Body of pancreas (tissue), 4 donors: ENCODE measurements at regions not wholly inside any gene's neighbourhood (a gene's known extent, or its start where the extent isn't known, plus 50 kb on each side); places are given as distances from the start of the nearest gene placed in this dataset.
"Not testable (repeated sequence)": the region's sequence is repeated elsewhere in the genome, so short reads cannot be mapped to it uniquely, and the experiment has no call there.

Experiments used
- ATAC-seq: fragments of 150-250 bp; one replicate; pipeline ENCODE4 v1.9.1; 2016
- DNase-seq, 4 donors: peaks; one replicate each; pipeline ENCODE4 v3.0.0-alpha.2; 2019
- H3K27ac ChIP-seq, 4 donors: fragments of 200-600 bp; sonication (generic); 1 replicate in 3 of 4; 2 replicates in 1 of 4; pipeline versions ENCODE4 v1.5.1 to v1.6.1; 2016 to 2019; ENCODE audit warnings: mild to moderate bottlenecking in 1 of 4, mixed read lengths in 1 of 4, moderate library complexity in 1 of 4
- H3K27me3 ChIP-seq, 2 donors: fragments of 200-600 bp; sonication (generic); one replicate each; pipeline ENCODE4 v1.6.0; 2016; ENCODE audit warnings: mild to moderate bottlenecking in 1 of 2
- H3K36me3 ChIP-seq, 2 donors: fragments of 200-600 bp; sonication (generic); replicated peaks in 1 of 2; 2 replicates each; pipeline ENCODE4 v1.5.1; 2016; ENCODE audit warnings: low read depth in 2 of 2; ENCODE audit not compliant: insufficient read depth in 1 of 2
- H3K4me1 ChIP-seq: fragments of 200-600 bp; sonication (generic); one replicate; pipeline ENCODE4 v1.6.0; 2016
- H3K4me3 ChIP-seq, 2 donors: fragments of 200-600 bp; sonication (generic); 1 replicate in 1 of 2; 2 replicates in 1 of 2; pipeline ENCODE4 v1.5.1; 2016 to 2019
- H3K9me3 ChIP-seq, 3 donors: fragments of 200-600 bp; sonication (generic); 1 replicate in 2 of 3; 2 replicates in 1 of 3; pipeline ENCODE4 v1.5.1; 2016
- POLR2A ChIP-seq, 3 donors: fragments of 450-650 bp; IDR thresholded peaks; one replicate each; pipeline ENCODE4 v1.6.1; 2016; ENCODE audit warnings: antibody characterized with exemption in 3 of 3, mild to moderate bottlenecking in 2 of 3
- WGBS, 2 donors: methylation state at CpG; one replicate each; pipeline ENCODE4 v1.1.5; 2017; 5-methylcytosine and 5-hydroxymethylcytosine counted together
- intact Hi-C: fragments of 100-400 bp; cut with DNase I; formaldehyde crosslinking; loops from one replicate; pipeline ENCODE4 v1.15.1; 2023
- TF ChIP-seq, protein P1 (sequence below), 7 experiments: fragments of 450-650 bp in 4 of 7; fragments of 200-600 bp in 3 of 7; sonication (generic) in 3 of 7; IDR thresholded peaks; one replicate each; pipeline ENCODE4 v1.5.1; 2016 to 2019; ENCODE audit warnings: antibody characterized with exemption in 7 of 7

DNA sequence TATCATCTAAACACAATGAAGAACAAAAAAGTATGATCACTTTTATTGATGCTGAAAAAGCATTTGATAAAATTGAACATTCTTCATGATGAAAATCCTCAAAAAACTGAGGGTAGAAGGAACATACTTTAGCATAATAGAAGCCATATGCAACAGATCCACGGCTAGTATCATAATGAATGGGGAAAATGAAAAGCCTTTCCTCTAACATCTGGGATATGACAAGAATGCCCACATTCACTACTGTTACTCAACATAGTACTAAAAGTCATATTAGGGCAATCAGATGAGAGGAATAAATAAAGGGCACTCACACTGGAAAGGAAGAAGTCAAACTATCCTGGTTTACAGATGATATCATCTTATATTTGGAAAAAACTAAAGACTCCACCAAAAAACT is 256.6 kb downstream of the RFPL4B start:
- Histone ChIP-seq H3K9me3 (no peaks in the 10 kb centered on the region), H3K4me1 (no peaks in the 10 kb centered on the region), H3K27me3 (no peaks in the 10 kb centered on the region), H3K4me3 (no peak overlapping the region), H3K27ac (no peak overlapping the region), H3K36me3 (no peaks in the 10 kb centered on the region)
- TF ChIP-seq POLR2A (IDR thresholded peaks at IDR 0.05) = no peak
- TF ChIP-seq, protein P1, sequence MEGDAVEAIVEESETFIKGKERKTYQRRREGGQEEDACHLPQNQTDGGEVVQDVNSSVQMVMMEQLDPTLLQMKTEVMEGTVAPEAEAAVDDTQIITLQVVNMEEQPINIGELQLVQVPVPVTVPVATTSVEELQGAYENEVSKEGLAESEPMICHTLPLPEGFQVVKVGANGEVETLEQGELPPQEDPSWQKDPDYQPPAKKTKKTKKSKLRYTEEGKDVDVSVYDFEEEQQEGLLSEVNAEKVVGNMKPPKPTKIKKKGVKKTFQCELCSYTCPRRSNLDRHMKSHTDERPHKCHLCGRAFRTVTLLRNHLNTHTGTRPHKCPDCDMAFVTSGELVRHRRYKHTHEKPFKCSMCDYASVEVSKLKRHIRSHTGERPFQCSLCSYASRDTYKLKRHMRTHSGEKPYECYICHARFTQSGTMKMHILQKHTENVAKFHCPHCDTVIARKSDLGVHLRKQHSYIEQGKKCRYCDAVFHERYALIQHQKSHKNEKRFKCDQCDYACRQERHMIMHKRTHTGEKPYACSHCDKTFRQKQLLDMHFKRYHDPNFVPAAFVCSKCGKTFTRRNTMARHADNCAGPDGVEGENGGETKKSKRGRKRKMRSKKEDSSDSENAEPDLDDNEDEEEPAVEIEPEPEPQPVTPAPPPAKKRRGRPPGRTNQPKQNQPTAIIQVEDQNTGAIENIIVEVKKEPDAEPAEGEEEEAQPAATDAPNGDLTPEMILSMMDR (IDR thresholded peaks at IDR 0.05) = no peak
- no peak for DNase-seq
- intact Hi-C loops = no loop called here
- ATAC-seq = no peak
- 76 to 88% methylated on average over 1 of the region's 1 CpG for WGBS, 2 donors

DNA sequence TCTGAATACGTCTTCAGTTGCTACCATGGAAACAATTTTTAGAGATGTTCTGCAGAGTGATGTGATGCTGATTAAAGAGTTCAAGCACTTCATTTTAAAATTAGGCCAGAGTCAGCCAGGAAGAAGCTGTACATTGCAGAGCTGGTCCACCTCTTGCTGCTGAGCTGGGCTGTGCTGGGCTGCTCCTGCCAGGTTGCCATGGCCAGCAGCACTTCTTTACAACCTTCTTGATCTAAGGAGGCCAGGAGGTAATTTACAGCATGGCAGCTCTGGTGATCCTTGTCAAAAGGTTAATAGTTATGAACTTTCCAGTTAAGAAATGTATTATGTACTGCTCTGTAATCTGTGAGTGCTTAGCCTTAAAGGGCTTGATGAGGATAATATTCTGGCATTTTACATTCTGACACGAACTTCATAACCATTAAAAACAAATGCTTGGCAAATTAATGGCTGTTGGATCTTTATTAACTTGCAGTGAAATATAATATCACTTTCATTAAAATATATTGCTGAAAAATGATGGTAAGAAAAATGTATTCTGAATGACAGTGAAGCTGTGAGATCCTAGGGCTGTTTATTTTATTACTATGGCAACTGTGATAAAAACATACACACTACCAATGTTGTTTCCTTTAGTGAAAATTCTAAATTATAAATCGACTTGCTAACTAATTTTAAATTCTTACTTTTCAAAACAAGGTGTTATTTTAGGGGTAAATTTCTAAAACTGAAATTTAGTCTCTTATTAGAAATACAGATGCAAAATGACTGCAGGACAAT is 259.7 kb downstream of the RFPL4B start:
- intact Hi-C loops = no loop called here
- no peak for ATAC-seq

DNA sequence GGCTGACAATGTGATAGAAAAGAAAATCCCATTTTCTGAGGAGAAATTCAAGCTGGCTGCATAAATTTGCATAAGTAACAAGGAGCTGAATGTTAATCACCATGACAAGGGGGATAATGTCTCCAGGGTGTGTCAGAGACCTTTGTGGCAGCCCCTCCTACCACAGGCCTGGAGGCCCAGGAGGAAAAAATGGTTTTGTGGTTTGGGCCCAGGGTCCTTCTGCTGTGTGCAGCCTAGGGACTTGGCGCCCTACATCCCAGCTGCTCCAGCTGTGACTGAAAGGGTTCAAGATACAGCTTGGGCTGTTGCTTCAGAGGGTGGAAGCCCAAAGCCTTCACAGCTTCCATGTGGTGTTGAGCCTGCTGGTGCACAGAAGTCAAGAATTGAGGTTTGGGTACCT is 261.8 kb downstream of the RFPL4B start:
- ATAC-seq, H3K27ac ChIP-seq, H3K27me3 ChIP-seq, DNase-seq, H3K9me3 ChIP-seq, H3K36me3 ChIP-seq, intact Hi-C loops, H3K4me3 ChIP-seq, H3K4me1 ChIP-seq: not testable (repeated sequence)
- WGBS, 2 donors = 42 to 69% methylated on average over 1 of the region's 1 CpG

More for the DNA sequence above, 259.7 kb downstream of the RFPL4B start:
- peaks cover 0 to 7% (median 0%) of the 10 kb centered on the region in 3 donors for H3K9me3 ChIP-seq
- DNase-seq = no peak
- no peaks in the 10 kb centered on the region for H3K27me3 ChIP-seq
- H3K36me3 ChIP-seq = no peaks in the 10 kb centered on the region
- H3K27ac ChIP-seq = no peak overlapping the region
- TF ChIP-seq POLR2A (IDR thresholded peaks at IDR 0.05) = no peak
- TF ChIP-seq, protein P1 (IDR thresholded peaks at IDR 0.05) = no peak
- 41% methylated on average over 3 of the region's 3 CpGs for WGBS, 2 donors
- H3K4me1 ChIP-seq = no peaks in the 10 kb centered on the region
- H3K4me3 ChIP-seq = no peak overlapping the region

DNA sequence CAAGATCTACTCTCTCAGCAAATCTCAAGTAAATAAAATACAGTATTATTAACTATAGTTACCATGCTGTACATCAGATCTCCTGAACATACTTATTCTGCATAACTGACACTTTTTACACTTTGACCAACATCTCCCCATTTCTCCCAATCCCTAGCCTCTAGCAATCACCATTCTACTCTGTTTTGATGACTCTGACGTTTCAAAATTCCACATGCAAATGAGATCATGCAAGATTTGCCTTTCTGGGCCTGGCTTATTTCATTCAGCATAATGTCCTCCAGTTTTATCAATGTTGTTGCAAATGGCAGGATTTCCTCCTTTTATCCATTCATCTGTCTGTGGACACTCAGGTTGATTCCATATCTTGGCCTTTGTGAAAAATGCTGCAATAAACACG is 266.3 kb downstream of the RFPL4B start:
- no peak for DNase-seq
- H3K4me1 ChIP-seq = no peaks in the 10 kb centered on the region

DNA sequence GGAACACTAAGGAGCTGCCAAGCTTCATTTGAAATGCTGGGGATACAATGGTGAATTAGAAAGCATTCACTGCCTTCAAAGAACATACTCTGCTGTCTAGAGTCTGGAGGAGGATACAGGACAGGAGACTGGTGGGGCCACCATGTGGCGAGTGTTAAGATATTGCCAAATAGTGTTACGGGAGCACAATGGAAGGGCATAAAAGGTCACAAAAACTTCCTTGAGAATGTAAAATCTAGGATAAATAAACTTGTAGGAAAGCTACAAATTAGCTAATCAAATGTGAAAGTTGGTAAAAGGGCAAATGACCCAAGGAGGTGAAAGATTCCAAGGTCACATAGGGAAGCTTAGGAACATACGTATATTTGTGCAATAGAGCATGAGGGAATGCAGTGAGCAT is 271.7 kb downstream of the RFPL4B start:
- intact Hi-C loops = no loop called here
- Histone ChIP-seq H3K9me3 (no peaks in the 10 kb centered on the region), H3K27me3 (no peaks in the 10 kb centered on the region), H3K36me3 (no peaks in the 10 kb centered on the region), H3K4me3 (no peak overlapping the region), H3K4me1 (no peaks in the 10 kb centered on the region), H3K27ac (no peak overlapping the region)
- TF ChIP-seq, protein P1 (IDR thresholded peaks at IDR 0.05) = no peak
- TF ChIP-seq POLR2A (IDR thresholded peaks at IDR 0.05) = no peak
- ATAC-seq = no peak
- WGBS, 2 donors = 75 to 90% methylated on average over 3 of the region's 3 CpGs
- DNase-seq = no peak

More for the DNA sequence above, 266.3 kb downstream of the RFPL4B start:
- intact Hi-C loops = no loop called here
- 34 to 44% methylated on average over 2 of the region's 2 CpGs for WGBS, 2 donors
- peaks cover 0 to 7% (median 0%) of the 10 kb centered on the region in 3 donors for H3K9me3 ChIP-seq
- no peak overlapping the region for H3K27ac ChIP-seq
- H3K27me3 ChIP-seq = no peaks in the 10 kb centered on the region
- no peaks in the 10 kb centered on the region for H3K36me3 ChIP-seq
- no peak overlapping the region for H3K4me3 ChIP-seq
- TF ChIP-seq, protein P1 (IDR thresholded peaks at IDR 0.05) = no peak
- TF ChIP-seq POLR2A (IDR thresholded peaks at IDR 0.05) = no peak
- ATAC-seq = no peak
